Ovary (tissue), 3 donors: ENCODE measurements at regions not wholly inside any gene's neighbourhood (a gene's known extent, or its start where the extent isn't known, plus 50 kb on each side); places are given as distances from the start of the nearest gene placed in this dataset.

Experiments
- EP300 ChIP-seq: sonication (generic); formaldehyde crosslinking; IDR thresholded peaks from one replicate; pipeline ENCODE4 v1.6.1; 2017; ENCODE audit warnings: antibody characterized with exemption
- POLR2A ChIP-seq: fragments of 450-650 bp; IDR thresholded peaks from one replicate; pipeline ENCODE4 v1.6.1; 2017; ENCODE audit warnings: antibody characterized with exemption, mild to moderate bottlenecking, moderate library complexity
- TF ChIP-seq, protein P1 (sequence below), 3 donors: fragments of 450-650 bp in 2 of 3; fragments of 200-600 bp in 1 of 3; IDR thresholded peaks; one replicate each; pipeline versions ENCODE4 v1.5.1 to v1.8.0; 2016 to 2022; ENCODE audit warnings: antibody characterized with exemption in 3 of 3, mild to moderate bottlenecking in 1 of 3
- donor health status: DM: no; HTN: no; CAD: no.

DNA sequence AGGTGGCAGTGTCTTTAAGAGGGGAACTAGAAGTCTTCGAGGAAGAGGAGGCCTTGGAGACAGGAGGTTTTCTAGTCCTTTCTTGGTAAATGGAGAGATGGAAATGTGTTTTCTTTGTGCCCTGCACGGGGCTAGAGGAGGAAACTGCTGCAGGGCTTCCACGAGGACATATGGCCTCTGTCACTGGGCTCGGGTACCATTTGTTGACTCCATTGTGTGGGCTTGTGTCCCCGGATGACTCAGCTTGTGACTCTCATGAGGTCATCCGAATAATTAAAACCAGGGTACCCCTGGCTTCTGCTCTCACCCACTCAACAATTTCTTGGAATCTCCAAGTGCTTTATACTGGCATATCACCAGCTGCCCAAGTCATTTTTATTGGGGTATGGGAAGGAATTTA is 261.7 kb downstream of the KIF4B start:
- TF ChIP-seq, protein P1, sequence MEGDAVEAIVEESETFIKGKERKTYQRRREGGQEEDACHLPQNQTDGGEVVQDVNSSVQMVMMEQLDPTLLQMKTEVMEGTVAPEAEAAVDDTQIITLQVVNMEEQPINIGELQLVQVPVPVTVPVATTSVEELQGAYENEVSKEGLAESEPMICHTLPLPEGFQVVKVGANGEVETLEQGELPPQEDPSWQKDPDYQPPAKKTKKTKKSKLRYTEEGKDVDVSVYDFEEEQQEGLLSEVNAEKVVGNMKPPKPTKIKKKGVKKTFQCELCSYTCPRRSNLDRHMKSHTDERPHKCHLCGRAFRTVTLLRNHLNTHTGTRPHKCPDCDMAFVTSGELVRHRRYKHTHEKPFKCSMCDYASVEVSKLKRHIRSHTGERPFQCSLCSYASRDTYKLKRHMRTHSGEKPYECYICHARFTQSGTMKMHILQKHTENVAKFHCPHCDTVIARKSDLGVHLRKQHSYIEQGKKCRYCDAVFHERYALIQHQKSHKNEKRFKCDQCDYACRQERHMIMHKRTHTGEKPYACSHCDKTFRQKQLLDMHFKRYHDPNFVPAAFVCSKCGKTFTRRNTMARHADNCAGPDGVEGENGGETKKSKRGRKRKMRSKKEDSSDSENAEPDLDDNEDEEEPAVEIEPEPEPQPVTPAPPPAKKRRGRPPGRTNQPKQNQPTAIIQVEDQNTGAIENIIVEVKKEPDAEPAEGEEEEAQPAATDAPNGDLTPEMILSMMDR (IDR thresholded peaks at IDR 0.05), result no peak
- TF ChIP-seq POLR2A (no peak), EP300 (no peak)
